Neural progenitor cell (in vitro differentiated cells): ENCODE measurements at regions not wholly inside any gene's neighbourhood (a gene's known extent, or its start where the extent isn't known, plus 50 kb on each side); places are given as distances from the start of the nearest gene placed in this dataset.

Source experiments
- DNase-seq: peaks from one replicate; pipeline ENCODE4 v3.0.0-alpha.2; 2016; ENCODE audit warnings: low spot score
- H2AFZ ChIP-seq: fragments of 200-600 bp; sonication (generic); replicated peaks from 2 replicates; pipeline ENCODE4 v1.6.1; 2016; ENCODE audit warnings: antibody characterized with exemption
- H3F3A ChIP-seq: fragments of 200-600 bp; sonication (generic); 2 replicates; pipeline ENCODE4 v1.6.1; 2016; ENCODE audit warnings: antibody characterized with exemption, low read depth
- H3K27ac ChIP-seq: fragments of 200-600 bp; sonication (generic); 2 replicates; pipeline ENCODE4 v1.5.1; 2016; ENCODE audit warnings: mild to moderate bottlenecking
- H3K27me3 ChIP-seq: fragments of 200-600 bp; sonication (generic); 2 replicates; pipeline ENCODE4 v1.6.1; 2016; ENCODE audit warnings: mild to moderate bottlenecking, moderate library complexity
- H3K36me3 ChIP-seq: fragments of 200-600 bp; sonication (generic); 2 replicates; pipeline ENCODE4 v1.5.1; 2016
- H3K4me1 ChIP-seq: fragments of 200-600 bp; sonication (generic); 2 replicates; pipeline ENCODE4 v1.6.1; 2016; ENCODE audit warnings: mixed run types
- H3K4me2 ChIP-seq: fragments of 200-600 bp; sonication (generic); 2 replicates; pipeline ENCODE4 v1.6.1; 2016
- H3K4me3 ChIP-seq: fragments of 200-600 bp; sonication (generic); 2 replicates; pipeline ENCODE4 v1.5.1; 2016
- H3K79me2 ChIP-seq: fragments of 200-600 bp; sonication (generic); 2 replicates; pipeline ENCODE4 v1.6.1; 2016; ENCODE audit warnings: low read depth
- H3K9ac ChIP-seq: fragments of 200-600 bp; sonication (generic); 2 replicates; pipeline ENCODE4 v1.6.1; 2016
- H3K9me3 ChIP-seq: fragments of 200-600 bp; sonication (generic); 2 replicates; pipeline ENCODE4 v1.5.1; 2016; ENCODE audit warnings: low read depth
- H4K20me1 ChIP-seq: fragments of 200-600 bp; sonication (generic); 2 replicates; pipeline ENCODE4 v1.6.1; 2016; ENCODE audit warnings: low read depth
- H3K27ac Mint-ChIP-seq: 3 replicates; pipeline ENCODE4 v1.8.0; 2021; ENCODE audit warnings: mixed read lengths
- H3K27me3 Mint-ChIP-seq: 2 replicates; pipeline ENCODE4 v1.8.0; 2022; ENCODE audit warnings: low read depth, mild to moderate bottlenecking, inconsistent platforms, moderate library complexity, mixed read lengths; ENCODE audit not compliant: insufficient read depth
- H3K36me3 Mint-ChIP-seq: 3 replicates; pipeline ENCODE4 v1.8.0; 2021; ENCODE audit warnings: mixed read lengths
- H3K4me1 Mint-ChIP-seq: 3 replicates; pipeline ENCODE4 v1.8.0; 2021; ENCODE audit warnings: mixed read lengths
- H3K4me3 Mint-ChIP-seq: 3 replicates; pipeline ENCODE4 v1.8.0; 2021; ENCODE audit warnings: mild to moderate bottlenecking, moderate library complexity, mixed read lengths
- H3K9me3 Mint-ChIP-seq: 3 replicates; pipeline ENCODE4 v1.8.0; 2020; ENCODE audit warnings: mixed read lengths
- CTCF ChIP-seq: fragments of 200-600 bp; sonication (generic); IDR thresholded peaks from 2 replicates; pipeline ENCODE4 v1.5.1; 2017; ENCODE audit warnings: antibody characterized with exemption, mild to moderate bottlenecking
- EZH2 ChIP-seq: fragments of 200-600 bp; sonication (generic); IDR thresholded peaks from 2 replicates; pipeline ENCODE4 v1.6.1; 2017; ENCODE audit warnings: antibody characterized with exemption, mild to moderate bottlenecking, moderate library complexity
- EZH2phosphoT487 ChIP-seq: fragments of 200-600 bp; sonication (generic); IDR thresholded peaks from 2 replicates; pipeline ENCODE4 v1.6.1; 2017; ENCODE audit warnings: antibody characterized with exemption

GRCh38 chr3:16821053-16821452 is 63.7 kb upstream of the PLCL2 start:
- H2AFZ ChIP-seq = no peak overlapping the region
- H3K4me3 Mint-ChIP-seq = no peak overlapping the region
- H3K4me2 ChIP-seq = no peak overlapping the region
- no peak overlapping the region for H3K27ac ChIP-seq
- no peaks in the 10 kb centered on the region for H3K9me3 ChIP-seq
- H3K4me3 ChIP-seq = no peak overlapping the region
- no peaks in the 10 kb centered on the region for H3K9me3 Mint-ChIP-seq
- H3K9ac ChIP-seq = no peak overlapping the region
- no peak for TF ChIP-seq CTCF
- TF ChIP-seq EZH2 = no peak
- no peak for TF ChIP-seq EZH2phosphoT487
- H3F3A ChIP-seq = no peaks in the 10 kb centered on the region
- DNase-seq = no peak
- no peaks in the 10 kb centered on the region for H3K27me3 ChIP-seq
- H3K36me3 ChIP-seq = no peaks in the 10 kb centered on the region
- H3K27me3 Mint-ChIP-seq = no peaks in the 10 kb centered on the region
- H3K79me2 ChIP-seq = no peaks in the 10 kb centered on the region
- no peaks in the 10 kb centered on the region for H3K36me3 Mint-ChIP-seq
- no peaks in the 10 kb centered on the region for H4K20me1 ChIP-seq
- H3K4me1 ChIP-seq = no peaks in the 10 kb centered on the region
- no peaks in the 10 kb centered on the region for H3K4me1 Mint-ChIP-seq
- no peak overlapping the region for H3K27ac Mint-ChIP-seq

GRCh38 chr3:16824081-16824696 is 60.6 kb upstream of the PLCL2 start:
- Histone ChIP-seq H3K9ac (no peak overlapping the region), H4K20me1 (no peaks in the 10 kb centered on the region), H3F3A (no peaks in the 10 kb centered on the region), H2AFZ (no peak overlapping the region), H3K4me1 (no peaks in the 10 kb centered on the region), H3K36me3 (no peaks in the 10 kb centered on the region), H3K4me3 (no peak overlapping the region), H3K27ac (no peak overlapping the region), H3K27me3 (no peaks in the 10 kb centered on the region), H3K79me2 (no peaks in the 10 kb centered on the region), H3K9me3 (no peaks in the 10 kb centered on the region), H3K4me2 (no peak overlapping the region)
- no peak overlapping the region for H3K27ac Mint-ChIP-seq
- DNase-seq = no peak
- H3K9me3 Mint-ChIP-seq = no peaks in the 10 kb centered on the region
- H3K4me1 Mint-ChIP-seq = no peaks in the 10 kb centered on the region
- TF ChIP-seq EZH2 (no peak), EZH2phosphoT487 (no peak), CTCF (no peak)
- H3K27me3 Mint-ChIP-seq = no peaks in the 10 kb centered on the region
- H3K4me3 Mint-ChIP-seq = no peak overlapping the region
- no peaks in the 10 kb centered on the region for H3K36me3 Mint-ChIP-seq

- no peaks in the 10 kb centered on the region for H3K4me1 Mint-ChIP-seq
These were observed 59.0 kb upstream of the PLCL2 start for GRCh38 chr3:16825617-16826204.

More at GRCh38 chr3:16825617-16826204, 59.0 kb upstream of the PLCL2 start:
- Mint-ChIP-seq H3K27ac (no peak overlapping the region), H3K9me3 (no peaks in the 10 kb centered on the region), H3K4me3 (no peak overlapping the region), H3K27me3 (no peaks in the 10 kb centered on the region), H3K36me3 (no peaks in the 10 kb centered on the region)
- TF ChIP-seq EZH2 = no peak
- TF ChIP-seq EZH2phosphoT487 = no peak
- no peak for TF ChIP-seq CTCF
- Histone ChIP-seq H3K27me3 (no peaks in the 10 kb centered on the region), H2AFZ (peak overlapping the region; percentile 35), H3K79me2 (no peaks in the 10 kb centered on the region), H3K4me3 (no peak overlapping the region), H3K4me2 (no peak overlapping the region), H3K4me1 (no peaks in the 10 kb centered on the region), H3F3A (no peaks in the 10 kb centered on the region), H4K20me1 (no peaks in the 10 kb centered on the region), H3K36me3 (no peaks in the 10 kb centered on the region), H3K9me3 (no peaks in the 10 kb centered on the region), H3K9ac (no peak overlapping the region), H3K27ac (no peak overlapping the region)
- no peak for DNase-seq
